Activated CD4-positive, alpha-beta T cell treated with anti-CD3 and anti-CD28 coated beads, Interleukin-2, amount 50 U/mL, for 16 hours (primary cell): ENCODE measurements at regions not wholly inside any gene's neighbourhood (a gene's known extent, or its start where the extent isn't known, plus 50 kb on each side); places are given as distances from the start of the nearest gene placed in this dataset.
A peak's percentile ranks its signal among the peaks of the same experiment; 100 is the strongest.
"Not testable (repeated sequence)": the region's sequence is repeated elsewhere in the genome, so short reads cannot be mapped to it uniquely, and the experiment has no call there.

ENCODE experiments used
- DNase-seq: peaks from one replicate; pipeline ENCODE4 v3.0.0-alpha.2; 2020

GRCh38 chr6:6818078-6818639 lies 229.6 kb downstream of the LY86 start:
- no peak for DNase-seq

- no peak for DNase-seq
Measured at GRCh38 chr6:6820641-6821238, 232.2 kb downstream of the LY86 start.

- no peak for DNase-seq
Measured at GRCh38 chr6:6821639-6822261, 233.2 kb downstream of the LY86 start.

GRCh38 chr6:6823030-6823429 lies 234.5 kb downstream of the LY86 start:
- no peak for DNase-seq

- no peak for DNase-seq
Measured at GRCh38 chr6:6823568-6824224, 235.2 kb downstream of the LY86 start.

GRCh38 chr6:6824381-6824780 lies 235.9 kb downstream of the LY86 start:
- DNase-seq, result no peak

- no peak for DNase-seq
Measured at GRCh38 chr6:6825193-6825784, 236.8 kb downstream of the LY86 start.

- DNase-seq, result peak; percentile 46
Measured at GRCh38 chr6:6826095-6826901, 237.8 kb downstream of the LY86 start.

GRCh38 chr6:6826961-6827360 lies 238.4 kb downstream of the LY86 start:
- DNase-seq, result no peak

GRCh38 chr6:6829872-6830685 lies 241.6 kb downstream of the LY86 start:
- DNase-seq, result no peak

GRCh38 chr6:6830686-6831063 lies 242.2 kb downstream of the LY86 start:
- not testable (repeated sequence) for DNase-seq

- no peak for DNase-seq
Measured at GRCh38 chr6:6832439-6832838, 243.9 kb downstream of the LY86 start.

GRCh38 chr6:6834356-6835222 lies 246.1 kb downstream of the LY86 start:
- no peak for DNase-seq

- DNase-seq, result no peak
Measured at GRCh38 chr6:6835223-6835503, 246.6 kb downstream of the LY86 start.

- DNase-seq, result no peak
Measured at GRCh38 chr6:6836609-6837406, 248.3 kb downstream of the LY86 start.

GRCh38 chr6:6837541-6838080 lies 249.1 kb downstream of the LY86 start:
- DNase-seq, result no peak

GRCh38 chr6:6840831-6841291 lies 252.3 kb downstream of the LY86 start:
- no peak for DNase-seq

GRCh38 chr6:6841571-6841970 lies 253.1 kb downstream of the LY86 start:
- DNase-seq, result no peak

GRCh38 chr6:6842291-6842690 lies 253.8 kb downstream of the LY86 start:
- no peak for DNase-seq

GRCh38 chr6:6843057-6843627 lies 254.6 kb downstream of the LY86 start:
- no peak for DNase-seq
